Heart left ventricle (tissue), 16 donors: ENCODE measurements at regions not wholly inside any gene's neighbourhood (a gene's known extent, or its start where the extent isn't known, plus 50 kb on each side); places are given as distances from the start of the nearest gene placed in this dataset.
A peak's percentile ranks its signal among the peaks of the same experiment; 100 is the strongest.

Experiments used
- ATAC-seq, 4 donors: fragments of 200-7000 bp; cut with Tn5 transposase; one replicate each; pipeline ENCODE4 v1.9.1; 2020 to 2022; ENCODE audit warnings: moderate library complexity in 4 of 4, mild to moderate bottlenecking in 3 of 4, moderate number of reproducible peaks in 1 of 4
- DNase-seq, 5 donors: peaks; one replicate each; pipeline ENCODE4 v3.0.0-alpha.2; 2020
- H3K27ac ChIP-seq, 12 donors: fragments of 200-600 bp; sonication (generic) in 4 of 12; one replicate each; pipeline versions ENCODE4 v1.5.0 to v1.8.0; 2016 to 2022; ENCODE audit warnings: mild to moderate bottlenecking in 2 of 12
- H3K27me3 ChIP-seq, 9 donors: fragments of 200-600 bp; sonication (generic) in 2 of 9; one replicate each; pipeline versions ENCODE4 v1.5.1 to v1.8.0; 2016 to 2022; ENCODE audit warnings: mild to moderate bottlenecking in 3 of 9
- H3K36me3 ChIP-seq, 9 donors: fragments of 200-600 bp; sonication (generic) in 2 of 9; one replicate each; pipeline versions ENCODE4 v1.5.0 to v1.8.0; 2018 to 2022; ENCODE audit warnings: mild to moderate bottlenecking in 2 of 9
- H3K4me1 ChIP-seq, 12 donors: fragments of 200-600 bp; sonication (generic) in 4 of 12; one replicate each; pipeline versions ENCODE4 v1.5.0 to v1.8.0; 2016 to 2022; ENCODE audit warnings: mild to moderate bottlenecking in 3 of 12
- H3K4me3 ChIP-seq, 12 donors: fragments of 200-600 bp; sonication (generic) in 4 of 12; one replicate each; pipeline versions ENCODE4 v1.5.0 to v1.8.0; 2017 to 2022; ENCODE audit warnings: mild to moderate bottlenecking in 9 of 12, moderate library complexity in 4 of 12
- H3K9me3 ChIP-seq, 12 donors: fragments of 200-600 bp; sonication (generic) in 4 of 12; one replicate each; pipeline versions ENCODE4 v1.5.0 to v1.8.0; 2016 to 2022; ENCODE audit warnings: mild to moderate bottlenecking in 1 of 12
- CTCF ChIP-seq, 12 donors: fragments of 200-600 bp; sonication (generic) in 4 of 12; IDR thresholded peaks; one replicate each; pipeline versions ENCODE4 v1.5.0 to v1.8.0; 2018 to 2022; ENCODE audit warnings: antibody characterized with exemption in 12 of 12, mild to moderate bottlenecking in 5 of 12
- POLR2A ChIP-seq, 2 donors: fragments of 450-650 bp; IDR thresholded peaks; one replicate each; pipeline ENCODE4 v1.6.1; 2017; ENCODE audit warnings: antibody characterized with exemption in 2 of 2, mild to moderate bottlenecking in 2 of 2, moderate library complexity in 2 of 2
- WGBS, 4 donors: extraction: QIAGEN DNeasy Blood & Tissue Kit in 2 of 4; methylation state at CpG; one replicate each; pipeline versions ENCODE4 v1.1.5 to v1.1.7; 2013 to 2018; 5-methylcytosine and 5-hydroxymethylcytosine counted together
- intact Hi-C, 10 donors: fragments of 100-400 bp; cut with DNase I; formaldehyde crosslinking; loops; one replicate each; pipeline versions ENCODE4 v1.11.1 to v1.14.2; 2022
- donor health status: ischemic (EF 13 %, LVEDD 7.1; RV severe dilation, severe dysfunction).
- donor health status: healthy with polysubstance abuse.
- donor health status: DM: no; HTN: yes; CAD: no.
- donor health status: DM: no; HTN: no; CAD: no.
- donor health status: ischemic (EF 25% LVEDD 6.9; RV normal size, moderate dysfunction).
- donor health status: ischemic (EF 25% LVEDD 5.7; RV mildly dilated, moderate dysfunction).
- donor health status: healthy.
- donor health status: DM: yes; HTN: yes; CAD: no.
- donor health status: ischemic (EF 35%, LVEDD 5.7; RV mildly dilated, moderate dysfunction).
- donor health status: nonischemic (EF 11% LVEDD 7.7; RV severe dilation, severe dysfunction).
- donor health status: DM: yes; HTN: yes; CAD: no.
- donor health status: PGD.
- donor health status: ischemic (EF 29% LVEDD 5.4; RV normal size, mild dysfunction).
- donor health status: nonischemic (EF 23%, LVEDD 6.1; RV moderate dilation, normal function).

- 93 to 100% (median 97%) methylated on average over 1 of the region's 1 CpG for WGBS, 4 donors
- Histone ChIP-seq H3K27me3 (no peaks in the 10 kb centered on the region), H3K4me1 (peaks cover 0 to 37% (median 5%) of the 10 kb centered on the region in 12 donors), H3K36me3 (no peaks in the 10 kb centered on the region), H3K27ac (no peak overlapping the region), H3K4me3 (no peak overlapping the region), H3K9me3 (peaks cover 0 to 5% (median 0%) of the 10 kb centered on the region in 12 donors)
- ATAC-seq (no peak), DNase-seq (no peak)
- intact Hi-C loops, result no loop called here
- TF ChIP-seq POLR2A (IDR thresholded peaks at IDR 0.05) (no peak), CTCF (IDR thresholded peaks at IDR 0.05) (no peak)
These were observed 332.0 kb upstream of the RASGRP1 start for GRCh38 chr15:38896647-38897046.

- intact Hi-C loops, result no loop called here
- peaks cover 0 to 4% (median 0%) of the 10 kb centered on the region in 12 donors for H3K9me3 ChIP-seq
- H3K27me3 ChIP-seq, result no peaks in the 10 kb centered on the region
- H3K4me3 ChIP-seq, result no peak overlapping the region
- no peak for TF ChIP-seq POLR2A (IDR thresholded peaks at IDR 0.05)
- TF ChIP-seq CTCF (IDR thresholded peaks at IDR 0.05), result no peak
- peaks cover 0 to 37% (median 5%) of the 10 kb centered on the region in 12 donors for H3K4me1 ChIP-seq
- DNase-seq (no peak), ATAC-seq (no peak)
- H3K36me3 ChIP-seq, result no peaks in the 10 kb centered on the region
- H3K27ac ChIP-seq, result peak overlapping the region in 2 of 12 donors; percentile 3 to 6
- WGBS, 4 donors, result 20 to 35% (median 30%) methylated on average over 1 of the region's 1 CpG
These were observed 332.9 kb upstream of the RASGRP1 start for GRCh38 chr15:38897551-38897950.

- peaks cover 0 to 37% (median 5%) of the 10 kb centered on the region in 12 donors for H3K4me1 ChIP-seq
- 56 to 79% (median 69%) methylated on average over 1 of the region's 1 CpG for WGBS, 4 donors
- no peaks in the 10 kb centered on the region for H3K36me3 ChIP-seq
- H3K27ac ChIP-seq, result no peak overlapping the region
- DNase-seq (no peak), ATAC-seq (no peak)
- H3K4me3 ChIP-seq, result no peak overlapping the region
- H3K9me3 ChIP-seq, result peaks cover 0 to 4% (median 0%) of the 10 kb centered on the region in 12 donors
- intact Hi-C loops, result no loop called here
- TF ChIP-seq POLR2A (IDR thresholded peaks at IDR 0.05) (no peak), CTCF (IDR thresholded peaks at IDR 0.05) (no peak)
- no peaks in the 10 kb centered on the region for H3K27me3 ChIP-seq
These were observed 333.6 kb upstream of the RASGRP1 start for GRCh38 chr15:38898236-38898635.

GRCh38 chr15:38899300-38899699 is 334.7 kb upstream of the RASGRP1 start:
- 73 to 85% (median 84%) methylated on average over 2 of the region's 2 CpGs for WGBS, 4 donors
- no peaks in the 10 kb centered on the region for H3K27me3 ChIP-seq
- TF ChIP-seq CTCF (IDR thresholded peaks at IDR 0.05) (no peak), POLR2A (IDR thresholded peaks at IDR 0.05) (no peak)
- DNase-seq (no peak), ATAC-seq (no peak)
- H3K9me3 ChIP-seq, result peaks cover 0 to 4% (median 0%) of the 10 kb centered on the region in 12 donors
- intact Hi-C loops, result no loop called here
- no peak overlapping the region for H3K27ac ChIP-seq
- peaks cover 0 to 33% (median 3%) of the 10 kb centered on the region in 12 donors for H3K4me1 ChIP-seq
- no peak overlapping the region for H3K4me3 ChIP-seq
- H3K36me3 ChIP-seq, result no peaks in the 10 kb centered on the region
